Stimulated activated CD4-positive, alpha-beta T cell treated with anti-CD3 and anti-CD28 coated beads, Interleukin-1b, Interleukin-23, amount 100 ng/mL, for 48 hours (primary cell): ENCODE measurements at regions not wholly inside any gene's neighbourhood (a gene's known extent, or its start where the extent isn't known, plus 50 kb on each side); places are given as distances from the start of the nearest gene placed in this dataset.

Experiments used
- DNase-seq: peaks from one replicate; pipeline ENCODE4 v3.0.0-alpha.2; 2020

DNA sequence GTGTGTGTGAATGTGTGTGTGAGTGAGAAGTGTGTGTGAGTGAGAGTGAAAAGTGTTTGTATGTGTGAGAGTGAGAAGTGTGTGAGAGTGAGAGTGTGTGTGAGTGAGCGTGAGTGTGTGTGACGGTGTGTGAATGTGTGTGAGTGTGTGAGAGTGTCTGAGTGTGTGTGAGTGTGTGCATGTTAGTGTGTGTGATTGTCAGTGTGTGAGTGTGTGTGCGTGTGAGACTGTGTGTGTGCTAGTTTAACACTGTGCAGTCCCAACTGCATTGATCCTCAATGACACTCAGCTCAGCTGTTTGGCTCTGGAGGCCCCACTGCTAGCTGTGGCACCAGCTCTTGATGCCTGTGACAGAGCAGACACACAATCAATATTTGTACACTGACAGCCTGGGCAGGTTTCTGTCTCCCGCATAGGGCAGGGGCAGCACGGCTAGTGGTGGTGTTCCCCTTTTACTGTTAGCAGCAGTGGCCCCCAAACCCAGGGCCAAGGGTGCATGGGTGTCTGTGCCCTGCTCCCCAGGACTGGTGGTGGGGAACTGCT, 135.0 kb downstream of the INHBB start:
- DNase-seq: no peak

DNA sequence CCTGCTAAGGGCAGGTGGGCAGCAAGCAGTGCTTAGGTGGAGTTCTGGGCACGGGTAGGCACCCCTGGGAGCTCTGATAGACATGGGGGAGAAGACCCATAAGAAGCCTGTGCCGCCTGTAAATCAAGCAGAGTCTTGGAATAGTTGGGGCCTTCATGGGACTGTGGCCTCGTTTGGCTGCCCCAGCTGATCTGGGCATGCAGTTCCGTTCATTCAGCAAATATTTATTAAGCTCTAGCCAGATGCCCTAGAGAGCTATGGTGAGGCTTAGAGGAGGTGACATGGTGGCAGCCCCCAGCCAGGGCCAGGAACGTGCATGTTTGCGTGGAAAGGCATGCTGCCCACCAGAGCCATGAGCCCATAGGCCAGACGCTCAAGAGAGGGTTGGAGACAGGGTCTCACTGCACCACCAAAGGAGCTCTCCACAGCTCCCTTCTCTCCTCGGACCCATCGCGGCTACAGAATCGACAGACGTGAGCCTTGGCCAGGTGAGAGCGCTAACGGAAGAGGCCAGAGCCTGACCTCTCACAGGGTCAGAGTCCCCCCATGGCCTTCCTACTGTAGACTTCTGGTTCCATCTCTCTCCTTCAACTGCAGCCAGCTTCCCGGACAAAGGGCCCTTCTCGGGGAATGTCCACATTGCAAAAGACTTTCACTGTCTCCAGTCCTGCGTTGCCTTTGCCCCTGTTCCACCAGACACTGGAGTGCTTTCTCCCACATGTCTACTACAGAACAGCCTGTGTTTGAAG, 135.7 kb downstream of the INHBB start:
- no peak for DNase-seq

GRCh38 chr2:120482334-120482733, 136.4 kb downstream of the INHBB start:
- no peak for DNase-seq

DNA sequence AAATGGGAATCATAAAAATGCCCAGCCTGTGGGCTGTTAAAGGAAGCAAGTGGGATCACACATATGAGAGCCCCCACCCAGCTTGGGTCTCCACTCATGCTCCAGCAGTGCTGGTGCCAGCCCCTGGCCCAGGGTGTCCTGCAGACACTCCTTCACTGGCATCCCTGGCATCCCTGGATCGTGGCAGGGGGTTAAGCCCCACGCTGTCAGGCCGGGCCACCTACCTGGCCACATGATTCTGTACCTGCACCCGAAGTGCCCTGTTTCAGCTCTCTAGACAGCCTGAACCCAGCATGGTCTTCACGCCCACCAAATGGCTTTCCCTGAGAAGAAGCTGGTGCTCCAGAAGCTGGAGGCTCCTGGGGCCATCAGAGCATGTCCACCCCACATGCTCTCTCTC, 137.4 kb downstream of the INHBB start:
- no peak for DNase-seq

- no peak for DNase-seq
These were observed 139.2 kb downstream of the INHBB start for GRCh38 chr2:120485096-120485495.

GRCh38 chr2:120486441-120486840, 140.5 kb downstream of the INHBB start:
- no peak for DNase-seq

DNA sequence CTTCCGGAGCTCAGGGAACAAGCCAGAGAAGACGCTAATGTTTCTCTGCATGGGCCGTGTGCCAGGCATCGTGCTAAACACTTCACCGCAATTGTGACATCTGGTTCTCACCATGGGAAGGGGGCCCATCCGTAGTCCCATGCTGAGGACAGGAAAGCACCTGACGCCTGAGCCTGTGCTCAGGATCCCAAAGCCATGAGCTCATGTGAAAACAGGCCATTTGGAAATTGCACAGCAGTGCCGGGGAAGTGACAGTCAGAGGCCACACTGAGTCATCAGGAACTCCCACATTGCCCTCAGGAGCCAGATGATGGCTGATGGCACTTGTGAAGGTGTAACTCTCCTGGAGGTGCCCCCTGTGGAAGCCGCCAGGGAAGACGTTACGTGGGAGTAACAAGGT, 141.0 kb downstream of the INHBB start:
- DNase-seq: no peak

DNA sequence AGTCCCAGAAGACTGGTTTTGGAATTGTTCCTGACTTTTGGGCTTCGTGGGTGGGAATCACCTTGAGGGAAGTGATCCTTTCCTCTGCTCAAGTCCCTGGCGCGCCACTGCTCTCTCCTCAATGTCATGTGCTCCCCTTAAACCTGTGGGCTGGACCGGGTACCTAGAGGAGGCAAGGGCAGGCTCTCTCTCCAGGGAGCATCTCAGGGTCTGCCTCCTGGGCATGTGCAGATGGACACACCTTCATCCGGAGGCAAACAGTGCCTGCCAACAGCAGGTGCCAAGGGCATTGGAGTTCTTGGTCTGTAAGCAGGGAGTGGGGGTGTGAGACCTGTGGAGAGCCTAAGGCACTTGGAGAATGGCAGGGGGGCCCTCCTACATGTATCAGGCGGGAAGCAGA, 142.6 kb downstream of the INHBB start:
- DNase-seq: no peak

DNA sequence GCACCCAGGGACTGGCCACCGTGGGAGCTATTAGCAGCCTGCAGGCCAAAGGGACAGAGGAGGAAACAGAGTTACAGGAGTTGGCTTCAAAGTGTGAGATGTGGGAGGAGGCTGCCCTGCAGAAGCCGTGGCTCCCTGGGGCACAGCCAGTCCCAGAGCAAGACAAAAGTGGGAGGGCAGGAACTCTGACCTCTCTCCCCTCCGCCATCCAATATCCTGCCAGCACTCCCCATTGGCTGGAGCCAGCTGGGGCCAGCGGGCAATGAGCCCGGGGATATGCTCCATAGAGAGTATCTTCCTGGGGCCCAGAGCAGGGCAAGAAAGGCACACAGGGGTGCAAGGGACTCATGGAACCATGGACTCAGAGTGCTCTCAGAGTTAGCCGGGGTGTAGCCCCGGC, 143.1 kb downstream of the INHBB start:
- DNase-seq: no peak

DNA sequence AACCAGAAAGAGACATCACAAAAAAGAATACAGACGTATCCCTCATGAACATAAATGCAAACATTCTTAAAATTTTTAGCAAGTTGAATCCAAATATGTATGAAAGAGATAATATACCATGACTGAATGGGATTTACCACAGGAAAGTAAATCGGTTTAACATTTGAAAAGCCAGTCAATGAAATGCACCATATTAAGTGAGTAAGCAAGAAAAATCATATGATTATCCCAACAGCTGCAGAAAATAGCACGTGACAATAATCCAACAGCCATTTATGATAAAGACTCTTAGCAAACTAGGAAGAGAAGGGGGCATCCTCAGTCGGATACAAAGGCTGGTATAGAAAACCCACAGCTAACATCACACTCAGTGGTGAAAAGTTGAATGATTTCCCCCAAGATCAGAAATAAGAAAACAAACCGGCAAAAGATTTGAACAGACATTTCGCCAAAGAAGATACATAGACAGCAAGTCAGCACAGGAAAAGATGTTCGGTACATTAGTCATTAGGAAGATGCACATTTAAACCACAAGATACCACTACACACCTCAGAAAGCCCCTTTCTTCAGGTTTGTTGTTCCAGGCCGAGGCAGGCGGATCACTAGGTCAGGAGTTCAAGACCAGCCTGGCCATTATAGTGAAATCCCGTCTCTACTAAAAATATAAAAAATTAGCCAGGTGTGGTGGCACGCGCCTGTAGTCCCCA, 144.3 kb downstream of the INHBB start:
- no peak for DNase-seq

GRCh38 chr2:120491111-120491625, 145.2 kb downstream of the INHBB start:
- no peak for DNase-seq

- no peak for DNase-seq
These were observed 147.3 kb downstream of the INHBB start for GRCh38 chr2:120493231-120493630.

DNA sequence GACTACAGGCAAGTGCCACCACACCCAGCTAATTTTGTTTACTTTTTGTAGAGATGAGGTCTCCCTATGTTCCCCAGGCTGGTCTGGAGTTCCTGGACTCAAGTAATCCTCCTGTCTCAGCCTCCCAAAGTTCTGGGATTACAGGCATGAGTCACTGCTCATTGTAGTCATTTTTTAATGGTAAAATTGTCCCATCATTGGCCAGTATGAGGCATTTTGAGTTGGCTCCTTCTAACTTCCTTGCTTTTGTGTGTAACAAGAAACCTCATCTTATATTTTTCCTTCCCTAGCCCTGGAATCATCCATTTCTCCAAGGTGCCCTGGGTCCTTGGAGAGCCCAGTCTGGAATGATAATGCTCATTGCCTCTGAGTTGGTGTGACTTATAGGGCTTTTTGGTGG, 148.5 kb downstream of the INHBB start:
- DNase-seq: no peak

DNA sequence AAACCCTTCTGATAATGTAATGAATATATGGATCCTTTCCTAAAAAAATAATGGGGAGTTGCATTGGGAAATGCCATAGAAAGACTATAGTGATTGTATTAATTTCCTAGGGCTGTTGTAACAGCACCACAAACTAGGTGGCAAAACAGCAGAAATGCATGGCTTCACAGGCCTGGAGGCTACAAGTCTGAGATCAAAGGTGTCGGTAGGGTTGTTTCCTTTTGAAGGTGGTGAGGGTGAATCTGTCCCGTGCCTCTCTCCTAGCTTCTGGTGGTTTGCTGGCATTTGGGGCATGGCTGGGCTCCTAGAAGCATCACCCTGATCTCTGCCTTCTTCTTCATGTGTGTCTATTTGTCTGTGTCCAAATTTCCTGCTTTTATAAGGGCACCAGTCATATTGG, 149.7 kb downstream of the INHBB start:
- no peak for DNase-seq

- DNase-seq: no peak
These were observed 150.3 kb downstream of the INHBB start for GRCh38 chr2:120496235-120496634.

- no peak for DNase-seq
These were observed 150.8 kb downstream of the INHBB start for GRCh38 chr2:120496759-120497158.

- DNase-seq: no peak
These were observed 151.5 kb downstream of the INHBB start for GRCh38 chr2:120497261-120497977.

DNA sequence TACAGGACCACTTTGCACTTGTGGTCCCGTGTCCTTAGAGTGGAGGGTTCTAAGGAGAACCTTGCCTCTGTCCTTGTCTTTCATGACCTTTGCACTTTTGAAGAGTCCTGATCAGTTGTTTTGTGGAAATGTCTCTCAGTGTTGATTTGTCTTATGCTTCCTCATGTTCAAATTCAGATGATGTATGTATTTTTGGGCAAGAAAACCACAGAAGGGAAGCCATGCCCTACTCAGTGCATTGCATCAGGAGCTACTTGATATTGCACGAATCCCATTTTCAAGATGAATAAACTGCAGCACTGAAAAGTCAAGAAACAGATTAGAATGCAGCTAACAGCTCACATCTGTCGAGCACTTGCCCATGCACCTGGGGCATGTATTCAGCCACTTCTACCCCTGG, 152.2 kb downstream of the INHBB start:
- no peak for DNase-seq

DNA sequence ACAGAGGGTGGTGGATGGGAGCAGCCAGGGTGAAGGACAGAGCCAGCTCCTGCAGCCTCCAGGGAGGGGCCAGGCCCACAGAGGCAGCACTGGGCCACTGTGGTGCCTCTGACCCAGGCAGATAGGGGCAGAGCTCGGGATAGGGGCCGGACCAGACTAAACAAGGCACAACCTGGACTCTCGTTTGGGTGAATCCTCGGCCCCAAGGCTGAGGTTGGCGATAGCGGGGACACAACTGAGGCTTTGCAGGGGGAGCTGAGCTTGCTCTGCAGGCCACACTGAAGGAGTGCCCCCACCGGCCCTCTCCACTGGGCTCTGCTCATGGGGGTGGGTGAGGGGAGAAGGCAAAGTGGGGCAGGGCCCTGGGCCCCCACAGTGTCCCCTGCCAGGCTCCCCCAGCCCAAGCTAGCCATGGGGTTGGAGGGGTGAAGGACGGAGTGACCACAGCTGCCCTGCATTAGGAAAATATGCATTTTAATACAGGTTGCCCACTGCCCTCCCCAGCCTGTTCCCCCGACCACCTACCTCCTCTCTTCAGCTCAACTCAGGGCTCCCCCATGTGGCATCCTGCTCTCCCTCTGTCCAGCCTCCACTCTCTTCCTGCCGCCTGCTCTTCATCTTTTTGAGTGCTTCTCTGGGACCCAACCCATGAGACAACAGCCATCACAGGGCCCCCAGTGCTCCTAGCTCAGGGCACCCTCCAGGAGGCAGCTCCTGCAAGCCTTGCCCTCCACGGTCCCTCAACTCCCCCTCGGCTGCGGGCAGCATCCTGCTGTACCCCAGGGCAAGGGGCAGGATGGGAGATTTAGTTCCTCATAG, 152.8 kb downstream of the INHBB start:
- DNase-seq: no peak

- no peak for DNase-seq
These were observed 154.0 kb downstream of the INHBB start for GRCh38 chr2:120499784-120500495.

GRCh38 chr2:120501591-120501990, 155.7 kb downstream of the INHBB start:
- no peak for DNase-seq

DNA sequence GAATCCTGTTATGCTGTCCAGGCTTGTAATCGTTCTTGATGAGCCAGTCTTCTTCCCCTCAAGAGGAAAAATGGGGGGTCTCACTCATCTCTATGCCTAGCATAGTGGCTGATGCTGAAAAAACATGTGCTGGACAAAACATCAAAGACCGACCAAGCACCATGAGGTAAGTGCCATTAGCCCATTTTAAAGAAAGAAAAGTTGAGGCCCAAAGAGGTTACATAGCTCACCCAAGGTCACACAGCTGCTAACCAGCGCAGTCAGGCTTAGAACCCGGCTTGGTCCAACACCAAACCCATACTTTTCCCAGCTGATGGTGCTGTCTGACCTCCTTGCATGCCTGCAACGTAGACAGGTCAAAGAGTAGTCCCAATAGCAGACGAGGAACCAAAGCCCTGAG, 156.4 kb downstream of the INHBB start:
- DNase-seq: no peak
